Activated CD8-positive, alpha-beta memory T cell treated with anti-CD3 and anti-CD28 coated beads, Interleukin-2, amount 10 ng/mL, durations not matched to agents 7 days and 5 days (primary cell): ENCODE measurements at regions not wholly inside any gene's neighbourhood (a gene's known extent, or its start where the extent isn't known, plus 50 kb on each side); places are given as distances from the start of the nearest gene placed in this dataset.
"Not testable (repeated sequence)": the region's sequence is repeated elsewhere in the genome, so short reads cannot be mapped to it uniquely, and the experiment has no call there.

Source experiments
- ATAC-seq: fragments of 150-1000 bp; cut with Tn5 transposase; one replicate; pipeline ENCODE4 v1.10.0; 2021; ENCODE audit warnings: moderate library complexity
- CTCF ChIA-PET: fragments of 350-600 bp; sonication (Branson Sonifier 250); formaldehyde crosslinking; loops from one replicate; lab custom pipeline; 2021; ENCODE audit warnings: antibody characterized with exemption; lab: Charles Lee
- DNase-seq: peaks from one replicate; pipeline ENCODE4 v3.0.0-alpha.2; 2020
- H3K27ac Mint-ChIP-seq: one replicate; pipeline ENCODE4 v1.8.0; 2021; ENCODE audit warnings: mild to moderate bottlenecking, mixed read lengths
- H3K27me3 Mint-ChIP-seq: one replicate; pipeline ENCODE4 v1.8.0; 2021; ENCODE audit warnings: mixed read lengths
- H3K36me3 Mint-ChIP-seq: one replicate; pipeline ENCODE4 v1.8.0; 2021; ENCODE audit warnings: mild to moderate bottlenecking, mixed read lengths
- H3K4me1 Mint-ChIP-seq: one replicate; pipeline ENCODE4 v1.8.0; 2021; ENCODE audit warnings: mixed read lengths
- H3K4me3 Mint-ChIP-seq: one replicate; pipeline ENCODE4 v1.8.0; 2021; ENCODE audit warnings: mild to moderate bottlenecking, moderate library complexity, mixed read lengths
- H3K9me3 Mint-ChIP-seq: one replicate; pipeline ENCODE4 v1.8.0; 2022; ENCODE audit warnings: low read depth, mixed read lengths

DNA sequence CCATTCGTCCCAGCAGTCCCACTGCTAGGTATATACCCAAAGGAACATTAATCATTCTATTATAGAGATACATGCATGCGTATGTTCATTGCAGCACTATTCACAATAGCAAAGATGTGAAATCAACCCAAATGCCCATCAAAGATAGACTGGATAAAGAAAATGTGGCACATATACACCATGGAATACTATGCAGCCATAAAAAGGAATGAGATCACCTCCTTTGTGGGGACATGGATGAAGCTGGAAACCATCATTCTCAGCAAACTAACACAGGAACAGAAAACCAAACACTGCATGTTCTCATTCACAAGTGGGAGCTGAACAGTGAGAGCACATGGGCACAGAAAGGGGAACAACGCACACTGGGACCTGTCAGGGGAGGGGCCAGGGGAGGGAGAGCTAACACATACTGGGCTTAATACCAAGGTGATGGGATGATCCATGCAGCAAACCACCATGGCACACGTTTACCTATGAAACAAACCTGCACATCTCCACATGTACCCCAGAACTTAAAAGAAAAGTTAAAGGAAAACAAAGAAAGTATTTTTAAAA lies 183.3 kb upstream of the PFKP start:
- H3K9me3 Mint-ChIP-seq, H3K36me3 Mint-ChIP-seq, CTCF ChIA-PET, H3K27me3 Mint-ChIP-seq, H3K4me3 Mint-ChIP-seq, H3K4me1 Mint-ChIP-seq, H3K27ac Mint-ChIP-seq, ATAC-seq, DNase-seq: not testable (repeated sequence)

GRCh38 chr10:2883238-2883637 lies 184.1 kb upstream of the PFKP start:
- peaks cover 3% of the 10 kb centered on the region for H3K9me3 Mint-ChIP-seq
- H3K4me1 Mint-ChIP-seq: no peaks in the 10 kb centered on the region
- no peak overlapping the region for H3K4me3 Mint-ChIP-seq
- DNase-seq: no peak
- H3K36me3 Mint-ChIP-seq: no peaks in the 10 kb centered on the region
- no peak overlapping the region for H3K27ac Mint-ChIP-seq
- CTCF ChIA-PET: no interaction called here
- ATAC-seq: no peak
- peaks cover 9% of the 10 kb centered on the region for H3K27me3 Mint-ChIP-seq

DNA sequence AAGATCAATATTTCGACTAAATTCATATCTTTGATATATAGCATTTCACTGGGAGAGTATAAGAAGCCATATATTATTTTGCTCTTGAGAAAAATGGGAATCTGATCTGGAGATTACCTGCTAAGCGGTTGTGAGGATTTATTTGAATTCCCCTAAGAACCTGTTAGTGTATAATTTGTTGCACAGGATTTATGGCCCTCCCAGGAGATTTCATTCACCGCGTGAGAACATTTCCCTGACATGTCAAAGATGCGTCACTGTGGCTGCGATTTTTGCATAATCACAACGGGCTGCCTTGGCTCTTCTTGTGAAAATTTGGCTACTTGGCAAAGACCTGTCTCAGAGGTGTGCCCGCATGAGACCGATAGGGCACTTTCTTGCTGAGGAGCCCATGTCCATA lies 184.7 kb upstream of the PFKP start:
- H3K9me3 Mint-ChIP-seq: peaks cover 3% of the 10 kb centered on the region

GRCh38 chr10:2881720-2882620 lies 185.4 kb upstream of the PFKP start:
- H3K27me3 Mint-ChIP-seq: peaks cover 12% of the 10 kb centered on the region
- ATAC-seq (no peak), DNase-seq (no peak)
- CTCF ChIA-PET: no interaction called here
- H3K27ac Mint-ChIP-seq: no peak overlapping the region
- H3K4me3 Mint-ChIP-seq: no peak overlapping the region
- peaks cover 3% of the 10 kb centered on the region for H3K9me3 Mint-ChIP-seq
- H3K4me1 Mint-ChIP-seq: no peaks in the 10 kb centered on the region
- H3K36me3 Mint-ChIP-seq: no peaks in the 10 kb centered on the region

More for the DNA sequence above, 184.7 kb upstream of the PFKP start:
- Mint-ChIP-seq H3K27ac (no peak overlapping the region), H3K27me3 (peaks cover 12% of the 10 kb centered on the region), H3K4me3 (no peak overlapping the region), H3K4me1 (no peaks in the 10 kb centered on the region), H3K36me3 (no peaks in the 10 kb centered on the region)
- DNase-seq (no peak), ATAC-seq (no peak)
- CTCF ChIA-PET: no interaction called here

DNA sequence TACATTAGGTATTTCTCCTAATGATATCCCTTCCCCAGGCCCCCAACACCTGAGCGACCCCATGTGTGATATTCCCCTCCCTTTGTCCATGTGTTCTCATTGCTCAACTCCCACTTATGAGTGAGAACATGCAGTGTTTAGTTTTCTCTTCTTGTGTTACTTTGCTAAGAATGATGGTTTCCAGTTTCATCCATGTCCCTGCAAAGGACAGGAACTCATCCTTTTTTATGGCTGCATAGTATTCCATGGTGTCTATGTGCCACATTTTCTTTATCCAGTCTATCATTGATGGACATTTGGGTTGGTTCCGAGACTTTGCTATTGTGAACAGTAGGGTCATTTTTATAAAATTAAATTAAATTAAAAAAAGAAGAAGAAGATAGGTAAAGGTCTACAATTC lies 187.3 kb upstream of the PFKP start:
- H3K27me3 Mint-ChIP-seq, H3K9me3 Mint-ChIP-seq, DNase-seq, ATAC-seq, H3K4me1 Mint-ChIP-seq, H3K36me3 Mint-ChIP-seq, CTCF ChIA-PET, H3K4me3 Mint-ChIP-seq, H3K27ac Mint-ChIP-seq: not testable (repeated sequence)

- CTCF ChIA-PET: no interaction called here
- H3K9me3 Mint-ChIP-seq: peaks cover 3% of the 10 kb centered on the region
- no peaks in the 10 kb centered on the region for H3K4me1 Mint-ChIP-seq
- no peak for ATAC-seq
- no peak overlapping the region for H3K27ac Mint-ChIP-seq
- DNase-seq: no peak
- H3K4me3 Mint-ChIP-seq: no peak overlapping the region
- peaks cover 9% of the 10 kb centered on the region for H3K27me3 Mint-ChIP-seq
- H3K36me3 Mint-ChIP-seq: no peaks in the 10 kb centered on the region
Measured at GRCh38 chr10:2878818-2879217, 188.5 kb upstream of the PFKP start.

DNA sequence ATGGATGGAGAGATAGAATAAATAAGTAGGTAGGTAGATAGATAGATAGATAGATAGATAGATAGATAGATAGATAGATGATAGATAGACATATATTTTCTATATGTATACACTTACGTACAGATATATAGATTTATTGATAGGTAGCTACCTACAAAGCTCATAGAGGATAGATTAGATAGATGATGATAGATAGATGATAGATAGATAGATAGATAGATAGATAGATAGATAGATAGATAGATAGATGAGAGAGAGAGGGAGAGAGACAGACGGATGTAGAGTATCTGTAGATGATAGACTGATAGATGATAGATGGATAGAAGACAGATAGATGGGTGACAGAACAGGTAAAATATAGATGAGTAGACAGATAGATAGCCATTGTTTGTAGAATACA lies 191.3 kb upstream of the PFKP start:
- no peak for ATAC-seq
- CTCF ChIA-PET: no interaction called here
- no peak for DNase-seq
- no peaks in the 10 kb centered on the region for H3K36me3 Mint-ChIP-seq
- no peak overlapping the region for H3K27ac Mint-ChIP-seq
- H3K4me1 Mint-ChIP-seq: no peaks in the 10 kb centered on the region
- H3K9me3 Mint-ChIP-seq: peaks cover 5% of the 10 kb centered on the region
- H3K27me3 Mint-ChIP-seq: peaks cover 7% of the 10 kb centered on the region
- H3K4me3 Mint-ChIP-seq: no peak overlapping the region

- no peak overlapping the region for H3K4me3 Mint-ChIP-seq
- CTCF ChIA-PET: no interaction called here
- no peak overlapping the region for H3K27ac Mint-ChIP-seq
- no peaks in the 10 kb centered on the region for H3K4me1 Mint-ChIP-seq
- H3K9me3 Mint-ChIP-seq: peaks cover 5% of the 10 kb centered on the region
- ATAC-seq: no peak
- H3K36me3 Mint-ChIP-seq: no peaks in the 10 kb centered on the region
- H3K27me3 Mint-ChIP-seq: peaks cover 3% of the 10 kb centered on the region
- DNase-seq: no peak
Measured at GRCh38 chr10:2874963-2875362, 192.4 kb upstream of the PFKP start.

- Mint-ChIP-seq H3K36me3 (no peaks in the 10 kb centered on the region), H3K4me3 (no peak overlapping the region), H3K27me3 (peaks cover 3% of the 10 kb centered on the region), H3K9me3 (peaks cover 4% of the 10 kb centered on the region), H3K27ac (no peak overlapping the region), H3K4me1 (no peaks in the 10 kb centered on the region)
- DNase-seq: no peak
- CTCF ChIA-PET: no interaction called here
- ATAC-seq: no peak
Measured at GRCh38 chr10:2873769-2874168, 193.6 kb upstream of the PFKP start.

DNA sequence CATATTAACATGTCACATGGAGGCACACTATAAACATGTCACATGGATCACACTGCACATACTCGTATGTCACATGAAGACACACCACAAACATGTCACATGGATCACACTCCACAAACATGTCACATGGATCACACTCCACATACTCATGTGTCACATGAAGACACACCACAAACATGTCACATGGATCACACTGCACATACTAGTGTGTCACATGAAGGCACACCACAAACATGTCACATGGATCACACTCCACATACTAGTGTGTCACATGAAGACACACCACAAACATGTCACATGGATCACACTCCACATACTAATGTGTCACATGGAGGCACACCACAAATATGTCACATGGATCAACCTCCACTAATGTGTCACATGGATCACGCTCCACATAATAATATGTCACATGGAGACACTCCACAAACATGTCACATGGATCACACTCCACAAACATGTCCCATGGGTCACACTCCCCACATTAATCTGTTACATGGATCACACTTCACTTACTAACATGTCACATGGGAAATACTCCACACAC lies 195.6 kb upstream of the PFKP start:
- Mint-ChIP-seq H3K9me3 (peaks cover 4% of the 10 kb centered on the region), H3K4me3 (no peak overlapping the region), H3K27ac (no peak overlapping the region), H3K4me1 (no peaks in the 10 kb centered on the region), H3K36me3 (no peaks in the 10 kb centered on the region), H3K27me3 (no peaks in the 10 kb centered on the region)
- ATAC-seq: no peak
- no peak for DNase-seq
- CTCF ChIA-PET: no interaction called here

- CTCF ChIA-PET: no interaction called here
- Mint-ChIP-seq H3K4me1 (no peaks in the 10 kb centered on the region), H3K27ac (no peak overlapping the region), H3K4me3 (no peak overlapping the region), H3K9me3 (peaks cover 4% of the 10 kb centered on the region), H3K27me3 (no peaks in the 10 kb centered on the region), H3K36me3 (no peaks in the 10 kb centered on the region)
- ATAC-seq: no peak
- no peak for DNase-seq
Measured at GRCh38 chr10:2870654-2871053, 196.7 kb upstream of the PFKP start.

DNA sequence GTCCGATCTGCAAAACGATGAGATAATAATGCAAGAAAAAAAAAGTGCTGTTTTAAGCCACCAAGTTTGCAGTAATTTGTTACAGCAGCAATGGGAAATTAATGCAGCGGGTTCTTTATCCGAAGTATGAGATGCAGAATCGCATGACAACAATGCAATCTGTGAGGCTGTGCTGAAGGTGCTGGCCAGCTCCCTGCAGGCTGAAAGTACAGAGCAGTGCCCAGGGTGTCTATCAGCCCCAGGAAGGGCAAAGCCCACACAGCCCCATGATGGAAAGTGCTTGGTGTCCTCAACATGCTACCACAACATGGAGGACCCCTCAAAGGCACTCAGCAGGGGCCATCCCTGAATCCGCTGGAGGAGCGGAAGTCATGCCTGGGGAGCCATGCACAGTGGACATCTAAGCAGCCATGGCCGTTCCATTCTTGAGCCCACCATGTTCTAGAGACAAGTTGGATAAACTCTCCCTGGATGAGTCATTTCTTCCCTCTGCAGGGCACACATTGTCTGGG lies 199.5 kb upstream of the PFKP start:
- no peaks in the 10 kb centered on the region for H3K4me1 Mint-ChIP-seq
- no peak for DNase-seq
- H3K4me3 Mint-ChIP-seq: no peak overlapping the region
- H3K36me3 Mint-ChIP-seq: no peaks in the 10 kb centered on the region
- CTCF ChIA-PET: no interaction called here
- H3K9me3 Mint-ChIP-seq: peaks cover 6% of the 10 kb centered on the region
- H3K27me3 Mint-ChIP-seq: no peaks in the 10 kb centered on the region
- ATAC-seq: no peak
- no peak overlapping the region for H3K27ac Mint-ChIP-seq

GRCh38 chr10:2866569-2866968 lies 200.8 kb upstream of the PFKP start:
- DNase-seq: no peak
- no peak for ATAC-seq
- Mint-ChIP-seq H3K27me3 (no peaks in the 10 kb centered on the region), H3K27ac (no peak overlapping the region), H3K4me1 (no peaks in the 10 kb centered on the region), H3K36me3 (no peaks in the 10 kb centered on the region), H3K4me3 (no peak overlapping the region), H3K9me3 (peaks cover 6% of the 10 kb centered on the region)
- CTCF ChIA-PET: no interaction called here

- ATAC-seq (no peak), DNase-seq (no peak)
- Mint-ChIP-seq H3K36me3 (no peaks in the 10 kb centered on the region), H3K4me3 (no peak overlapping the region), H3K27ac (no peak overlapping the region), H3K4me1 (no peaks in the 10 kb centered on the region), H3K27me3 (no peaks in the 10 kb centered on the region), H3K9me3 (peaks cover 2% of the 10 kb centered on the region)
- CTCF ChIA-PET: no interaction called here
Measured at GRCh38 chr10:2861632-2862210, 205.6 kb upstream of the PFKP start.
